IMR-90 (cell line): ENCODE measurements at regions not wholly inside any gene's neighbourhood (a gene's known extent, or its start where the extent isn't known, plus 50 kb on each side); places are given as distances from the start of the nearest gene placed in this dataset.

Source experiments
- ATAC-seq: fragments of 200-7000 bp; cut with Tn5 transposase; 2 replicates; pipeline ENCODE4 v1.9.1; 2020; ENCODE audit warnings: low read depth, mild to moderate bottlenecking, moderate library complexity
- BruUV-seq: library from RNA; stranded (reverse); fragments of 400-500 nt; replicated peaks from 2 replicates; lab custom pipeline; 2021; lab: Mats Ljungman, UMichigan
- CTCF ChIA-PET: fragments of 300-600 bp; formaldehyde crosslinking; extraction: SDS; loops from one replicate; lab custom pipeline; 2021; ENCODE audit warnings: antibody characterized with exemption; lab: Yijun Ruan, JAX
- POLR2A ChIA-PET: fragments of 300-600 bp; sonication (Branson Sonifier 250); formaldehyde crosslinking; loops from one replicate; lab custom pipeline; 2022; ENCODE audit warnings: antibody characterized with exemption; ENCODE audit not compliant: unreplicated experiment; lab: Charles Lee
- DNase-seq: peaks from one replicate; pipeline ENCODE4 v3.0.0; 2013
- H2AFZ ChIP-seq: replicated peaks from 2 replicates; pipeline ENCODE3; 2013; ENCODE audit warnings: low read length, mild to moderate bottlenecking; ENCODE audit not compliant: poor library complexity
- H2AK5ac ChIP-seq: 2 replicates; pipeline ENCODE4 v1.6.1; 2013; ENCODE audit warnings: low read depth, low read length, inconsistent platforms
- H2AK9ac ChIP-seq: replicated peaks from 2 replicates; pipeline ENCODE3; 2013; ENCODE audit warnings: mild to moderate bottlenecking, low read depth, low read length, moderate library complexity; ENCODE audit not compliant: poor library complexity
- H2BK120ac ChIP-seq: 2 replicates; pipeline ENCODE4 v1.6.1; 2013; ENCODE audit warnings: low read depth, low read length, inconsistent platforms
- H2BK15ac ChIP-seq: 3 replicates; pipeline ENCODE4 v1.6.1; 2013; ENCODE audit warnings: low read depth, low read length, inconsistent platforms
- H2BK20ac ChIP-seq: 2 replicates; pipeline ENCODE4 v1.6.1; 2013; ENCODE audit warnings: low read depth, mild to moderate bottlenecking, inconsistent platforms, low read length, moderate library complexity
- H2BK5ac ChIP-seq: 2 replicates; pipeline ENCODE4 v1.6.1; 2013; ENCODE audit warnings: mild to moderate bottlenecking, low read depth, low read length, inconsistent platforms; ENCODE audit not compliant: poor library complexity, severe bottlenecking
- H3K14ac ChIP-seq: replicated peaks from 2 replicates; pipeline ENCODE4 v1.6.1; 2013; ENCODE audit warnings: low read depth, low read length, inconsistent platforms
- H3K18ac ChIP-seq: 2 replicates; pipeline ENCODE4 v1.6.1; 2013; ENCODE audit warnings: low read depth, low read length, control low read depth
- H3K23ac ChIP-seq: 2 replicates; pipeline ENCODE4 v1.6.1; 2013; ENCODE audit warnings: low read depth, low read length, inconsistent platforms
- H3K27ac ChIP-seq: 2 replicates; pipeline ENCODE4 v1.5.1; 2013; ENCODE audit warnings: mild to moderate bottlenecking, control low read depth, low read length; ENCODE audit not compliant: insufficient read depth
- H3K27me3 ChIP-seq: 2 replicates; pipeline ENCODE4 v1.6.1; 2013; ENCODE audit warnings: low read length; ENCODE audit not compliant: control insufficient read depth, insufficient read depth
- H3K36me3 ChIP-seq: 2 replicates; pipeline ENCODE4 v1.6.1; 2013; ENCODE audit warnings: low read length, mixed read lengths; ENCODE audit not compliant: control insufficient read depth, insufficient read depth
- H3K4ac ChIP-seq: 2 replicates; pipeline ENCODE4 v1.6.1; 2013; ENCODE audit warnings: low read depth, low read length, inconsistent platforms
- H3K4me1 ChIP-seq: 2 replicates; pipeline ENCODE4 v1.6.1; 2013; ENCODE audit warnings: low read length, mixed read lengths; ENCODE audit not compliant: control insufficient read depth, insufficient read depth
- H3K4me2 ChIP-seq: 2 replicates; pipeline ENCODE4 v1.6.1; 2013; ENCODE audit warnings: low read depth, mild to moderate bottlenecking, control low read depth, low read length, moderate library complexity
- H3K4me3 ChIP-seq: 2 replicates; pipeline ENCODE4 v1.5.1; 2013; ENCODE audit warnings: low read depth, mild to moderate bottlenecking, control low read depth, low read length, moderate library complexity; ENCODE audit not compliant: insufficient read depth
- H3K56ac ChIP-seq: 2 replicates; pipeline ENCODE4 v1.6.1; 2013; ENCODE audit warnings: low read length, inconsistent platforms; ENCODE audit not compliant: insufficient read depth; ENCODE audit errors: extremely low read depth
- H3K79me1 ChIP-seq, 2 experiments: 2 replicates each; pipeline ENCODE4 v1.6.1; 2013; ENCODE audit warnings: low read length in 2 of 2, inconsistent platforms in 1 of 2, low read depth in 1 of 2
- H3K9ac ChIP-seq: 2 replicates; pipeline ENCODE4 v1.6.1; 2013; ENCODE audit warnings: low read depth, low read length, control low read depth
- H3K9me1 ChIP-seq: 2 replicates; pipeline ENCODE4 v1.6.1; 2013; ENCODE audit warnings: low read length, inconsistent platforms; ENCODE audit not compliant: insufficient read depth
- H3K9me3 ChIP-seq: 2 replicates; pipeline ENCODE4 v1.6.1; 2013; ENCODE audit warnings: low read length; ENCODE audit not compliant: control insufficient read depth, insufficient read depth
- H4K20me1 ChIP-seq: 2 replicates; pipeline ENCODE4 v1.6.1; 2013; ENCODE audit warnings: low read length, inconsistent platforms; ENCODE audit not compliant: insufficient read depth
- H4K5ac ChIP-seq: 2 replicates; pipeline ENCODE4 v1.6.1; 2013; ENCODE audit warnings: mild to moderate bottlenecking, low read depth, low read length, control low read depth
- H4K8ac ChIP-seq, 2 experiments: 2 replicates each; pipeline ENCODE4 v1.6.1; 2013; ENCODE audit warnings: low read depth in 2 of 2, low read length in 2 of 2, control low read depth in 1 of 2, inconsistent platforms in 1 of 2
- H4K91ac ChIP-seq: 2 replicates; pipeline ENCODE4 v1.6.1; 2013; ENCODE audit warnings: low read depth, low read length, inconsistent platforms; ENCODE audit not compliant: insufficient read depth
- BHLHE40 ChIP-seq: fragments of 150-350 bp; IDR thresholded peaks from 2 replicates; pipeline ENCODE4 v1.6.1; 2016; ENCODE audit warnings: mild to moderate bottlenecking, low read depth, low read length
- CEBPB ChIP-seq: IDR thresholded peaks from 2 replicates; pipeline ENCODE4 v1.6.1; 2012; ENCODE audit warnings: low read depth, low read length, improper control_type of control experiment
- ELK1 ChIP-seq: fragments of 150-350 bp; IDR thresholded peaks from 2 replicates; pipeline ENCODE4 v1.6.1; 2016; ENCODE audit warnings: low read depth, mild to moderate bottlenecking, low read length, moderate library complexity, borderline replicate concordance
- FOS ChIP-seq: fragments of 150-350 bp; IDR thresholded peaks from 2 replicates; pipeline ENCODE4 v1.6.1; 2016; ENCODE audit warnings: low read depth, low read length
- MAFK ChIP-seq: IDR thresholded peaks from 2 replicates; pipeline ENCODE4 v1.6.1; 2012; ENCODE audit warnings: low read depth, low read length, improper control_type of control experiment
- POLR2A ChIP-seq: IDR thresholded peaks from 2 replicates; pipeline ENCODE4 v1.6.1; 2012; ENCODE audit warnings: mild to moderate bottlenecking, low read depth, low read length
- RAD21 ChIP-seq: IDR thresholded peaks from 2 replicates; pipeline ENCODE4 v1.6.1; 2012; ENCODE audit warnings: low read length, improper control_type of control experiment
- RCOR1 ChIP-seq: IDR thresholded peaks from 2 replicates; pipeline ENCODE4 v1.6.1; 2012; ENCODE audit warnings: mild to moderate bottlenecking, low read length, improper control_type of control experiment; ENCODE audit not compliant: insufficient replicate concordance
- RFX5 ChIP-seq: IDR thresholded peaks from 2 replicates; pipeline ENCODE4 v1.8.0; 2012; ENCODE audit warnings: low read depth, mild to moderate bottlenecking, low read length, moderate library complexity
- SMC3 ChIP-seq: fragments of 150-350 bp; IDR thresholded peaks from 2 replicates; pipeline ENCODE4 v1.6.1; 2016; ENCODE audit warnings: low read depth, mild to moderate bottlenecking, antibody characterized with exemption, low read length, moderate library complexity
- WGBS, 2 experiments: methylation state at CpG; one replicate each; pipeline versions ENCODE4 v1.1.5 to v1.1.7; 2013; ENCODE audit warnings: missing lambda C conversion rate in 2 of 2; ENCODE audit not compliant: insufficient read length in 1 of 2; ENCODE audit errors: extremely low coverage in 2 of 2; 5-methylcytosine and 5-hydroxymethylcytosine counted together
- dilution Hi-C: fragments of 300-500 bp; cut with HindIII; formaldehyde crosslinking; loops from one replicate; pipeline ENCODE4 v1.14.3; 2018; ENCODE audit warnings: low sequenced_read_pairs; ENCODE audit not compliant: unreplicated experiment
- in situ Hi-C: fragments of 300-500 bp; cut with MboI; formaldehyde crosslinking; loops from 3 replicates; pipeline ENCODE4 v1.14.3; 2019; ENCODE audit warnings: low sequenced_read_pairs, inconsistent platforms, mixed read lengths
- intact Hi-C: fragments of 100-400 bp; cut with micrococcal nuclease; formaldehyde crosslinking; loops from 2 replicates; pipeline ENCODE4 v1.10.0; 2022
- TF ChIP-seq, protein P1 (sequence below): fragments of 150-350 bp; IDR thresholded peaks from 2 replicates; pipeline ENCODE4 v1.6.1; 2017; ENCODE audit warnings: mild to moderate bottlenecking, antibody characterized with exemption, low read length, low read depth
- TF ChIP-seq, protein P2 (sequence below): conservative IDR thresholded peaks from 2 replicates; pipeline ENCODE4 v1.5.1; 2012; ENCODE audit warnings: mild to moderate bottlenecking, low read depth, low read length, improper control_type of control experiment

DNA sequence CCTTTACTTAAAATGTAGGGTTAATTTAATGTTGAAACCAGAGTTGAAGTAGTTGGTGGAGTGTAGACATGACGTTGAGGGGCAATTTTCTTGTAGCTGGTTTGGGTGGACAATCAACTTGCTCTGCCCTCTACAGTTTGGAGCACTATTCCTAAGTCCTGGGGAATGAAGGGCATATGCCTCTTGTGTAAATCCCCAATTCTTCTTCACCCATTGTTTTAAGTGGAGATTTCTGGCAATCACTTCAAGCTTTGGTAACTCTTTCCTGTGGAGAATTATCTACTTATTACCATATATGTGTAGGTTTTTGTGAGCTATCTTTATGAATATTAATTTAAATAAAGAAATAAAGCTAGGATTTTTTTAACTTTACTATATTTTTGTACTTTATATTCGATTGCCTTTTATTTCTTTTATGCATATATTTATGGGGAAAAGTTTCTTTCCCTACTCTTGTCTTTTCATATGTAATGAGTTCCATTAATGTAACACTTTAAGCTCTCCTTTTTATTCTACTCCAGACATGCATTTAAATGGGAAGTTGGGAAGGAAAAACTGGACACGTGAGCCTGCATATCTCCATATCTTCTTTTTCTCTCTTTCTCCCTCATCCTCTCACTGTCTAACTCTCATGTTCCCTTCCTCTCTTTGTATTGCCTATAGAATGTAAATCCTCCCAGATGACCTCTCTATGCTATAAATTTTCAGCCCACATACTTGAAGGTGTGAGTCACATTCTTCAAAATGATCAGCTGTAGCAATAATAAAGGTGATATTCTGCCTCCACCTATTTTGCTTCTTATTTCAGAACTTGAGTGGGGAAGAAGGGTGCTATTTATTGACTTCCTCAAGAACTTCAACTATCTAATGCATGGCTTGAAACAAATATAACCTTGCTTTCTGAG lies 276.7 kb downstream of the PTPRC start (continued):
- TF ChIP-seq, protein P1, sequence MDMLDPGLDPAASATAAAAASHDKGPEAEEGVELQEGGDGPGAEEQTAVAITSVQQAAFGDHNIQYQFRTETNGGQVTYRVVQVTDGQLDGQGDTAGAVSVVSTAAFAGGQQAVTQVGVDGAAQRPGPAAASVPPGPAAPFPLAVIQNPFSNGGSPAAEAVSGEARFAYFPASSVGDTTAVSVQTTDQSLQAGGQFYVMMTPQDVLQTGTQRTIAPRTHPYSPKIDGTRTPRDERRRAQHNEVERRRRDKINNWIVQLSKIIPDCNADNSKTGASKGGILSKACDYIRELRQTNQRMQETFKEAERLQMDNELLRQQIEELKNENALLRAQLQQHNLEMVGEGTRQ: no peak
- TF ChIP-seq RAD21: no peak

DNA sequence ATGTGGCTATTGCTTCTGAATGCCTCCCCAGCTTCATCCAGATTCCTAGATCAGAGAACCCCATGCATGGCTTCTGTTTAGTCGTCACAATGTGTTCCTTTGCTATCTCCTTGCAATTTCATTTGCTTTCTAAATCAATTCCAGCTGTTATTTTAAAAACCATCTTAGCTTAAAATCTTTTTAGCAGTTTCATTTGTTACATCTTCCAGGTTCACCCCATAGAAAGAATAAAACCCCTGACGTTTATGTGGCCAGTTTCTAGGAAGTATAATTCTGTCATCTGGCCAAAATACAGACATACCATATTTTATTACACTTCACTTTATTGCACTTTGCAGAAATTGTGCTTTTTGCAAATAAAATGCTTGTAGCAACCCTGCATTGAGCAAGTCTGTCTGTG lies 278.4 kb downstream of the PTPRC start:
- Histone ChIP-seq H3K27ac (no peak overlapping the region), H3K36me3 (peaks cover 1% of the 10 kb centered on the region; the same call in 1 of the 2 replicates), H2AK9ac (no peak overlapping the region), H3K23ac (no peak overlapping the region), H3K79me1 (peaks cover 36 to 78% of the 10 kb centered on the region in 2 experiments), H4K20me1 (peaks cover 35% of the 10 kb centered on the region), H3K14ac (no peak overlapping the region), H3K4ac (no peak overlapping the region), H2BK120ac (no peak overlapping the region), H4K8ac (no peak overlapping the region), H2BK20ac (no peak overlapping the region), H4K91ac (no peak overlapping the region), H3K4me2 (no peak overlapping the region), H3K27me3 (no peaks in the 10 kb centered on the region), H2AK5ac (no peak overlapping the region), H3K9ac (no peak overlapping the region), H3K9me3 (no peaks in the 10 kb centered on the region), H2AFZ (no peak overlapping the region), H3K4me3 (no peak overlapping the region), H4K5ac (no peak overlapping the region), H2BK15ac (no peak overlapping the region), H3K18ac (no peak overlapping the region), H2BK5ac (no peak overlapping the region), H3K4me1 (peaks cover 9% of the 10 kb centered on the region; the same call in 1 of the 2 replicates), H3K56ac (no peak overlapping the region), H3K9me1 (peaks cover 5% of the 10 kb centered on the region; the same call in 1 of the 2 replicates)
- BruUV-seq: no TSS peak
- DNase-seq: no peak
- no peak for ATAC-seq
- CTCF ChIA-PET: no interaction called here
- dilution Hi-C loops (no loop called here), intact Hi-C loops (loop anchor here (5.0 kb wide), 1 partner anchor 195 kb away; no protein-coding TSS in a partner anchor), in situ Hi-C loops (no loop called here)
- no CpG with 5 or more reads among the region's 2 CpGs for WGBS, 2 experiments
- POLR2A ChIA-PET: no interaction called here
- TF ChIP-seq SMC3 (no peak), RAD21 (no peak), FOS (no peak), RCOR1 (no peak), CEBPB (no peak), RFX5 (no peak), POLR2A (no peak), ELK1 (no peak), BHLHE40 (no peak), MAFK (no peak)
- TF ChIP-seq, protein P2, sequence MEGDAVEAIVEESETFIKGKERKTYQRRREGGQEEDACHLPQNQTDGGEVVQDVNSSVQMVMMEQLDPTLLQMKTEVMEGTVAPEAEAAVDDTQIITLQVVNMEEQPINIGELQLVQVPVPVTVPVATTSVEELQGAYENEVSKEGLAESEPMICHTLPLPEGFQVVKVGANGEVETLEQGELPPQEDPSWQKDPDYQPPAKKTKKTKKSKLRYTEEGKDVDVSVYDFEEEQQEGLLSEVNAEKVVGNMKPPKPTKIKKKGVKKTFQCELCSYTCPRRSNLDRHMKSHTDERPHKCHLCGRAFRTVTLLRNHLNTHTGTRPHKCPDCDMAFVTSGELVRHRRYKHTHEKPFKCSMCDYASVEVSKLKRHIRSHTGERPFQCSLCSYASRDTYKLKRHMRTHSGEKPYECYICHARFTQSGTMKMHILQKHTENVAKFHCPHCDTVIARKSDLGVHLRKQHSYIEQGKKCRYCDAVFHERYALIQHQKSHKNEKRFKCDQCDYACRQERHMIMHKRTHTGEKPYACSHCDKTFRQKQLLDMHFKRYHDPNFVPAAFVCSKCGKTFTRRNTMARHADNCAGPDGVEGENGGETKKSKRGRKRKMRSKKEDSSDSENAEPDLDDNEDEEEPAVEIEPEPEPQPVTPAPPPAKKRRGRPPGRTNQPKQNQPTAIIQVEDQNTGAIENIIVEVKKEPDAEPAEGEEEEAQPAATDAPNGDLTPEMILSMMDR: no peak
